ENCODE measurements at regions not wholly inside any gene's neighbourhood (a gene's known extent, or its start where the extent isn't known, plus 50 kb on each side); places are given as distances from the start of the nearest gene placed in this dataset.

DNA sequence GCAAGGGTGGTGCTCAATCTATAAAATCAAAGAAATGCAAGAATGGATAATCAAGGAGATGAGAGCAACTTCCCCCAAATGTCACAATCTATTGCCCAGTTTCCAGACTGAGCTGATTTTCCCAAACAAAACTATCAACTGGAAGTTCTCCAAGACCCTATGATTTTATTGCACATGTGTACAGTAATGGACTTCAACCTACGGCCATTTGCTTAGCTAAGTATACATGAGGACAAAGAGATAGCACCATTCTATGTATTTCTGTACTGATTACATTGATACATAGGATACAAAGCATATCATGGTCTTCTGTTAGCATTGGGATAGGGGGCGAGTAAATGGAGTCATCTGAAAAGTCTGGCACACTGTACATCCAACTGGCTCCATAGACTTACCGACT lies 407.8 kb downstream of the GABRG1 start:
- TF ChIP-seq CTCF (conservative IDR thresholded peaks at IDR 0.05) (no peak), ZFX (IDR thresholded peaks at IDR 0.05) (no peak)
